ENCODE measurements at regions not wholly inside any gene's neighbourhood (a gene's known extent, or its start where the extent isn't known, plus 50 kb on each side); places are given as distances from the start of the nearest gene placed in this dataset.

GRCh38 chr11:8826139-8826786 is 84.7 kb upstream of the AKIP1 start:
- peak; percentile 77 for DNase-seq (ENCODE audit: low read depth)

DNA sequence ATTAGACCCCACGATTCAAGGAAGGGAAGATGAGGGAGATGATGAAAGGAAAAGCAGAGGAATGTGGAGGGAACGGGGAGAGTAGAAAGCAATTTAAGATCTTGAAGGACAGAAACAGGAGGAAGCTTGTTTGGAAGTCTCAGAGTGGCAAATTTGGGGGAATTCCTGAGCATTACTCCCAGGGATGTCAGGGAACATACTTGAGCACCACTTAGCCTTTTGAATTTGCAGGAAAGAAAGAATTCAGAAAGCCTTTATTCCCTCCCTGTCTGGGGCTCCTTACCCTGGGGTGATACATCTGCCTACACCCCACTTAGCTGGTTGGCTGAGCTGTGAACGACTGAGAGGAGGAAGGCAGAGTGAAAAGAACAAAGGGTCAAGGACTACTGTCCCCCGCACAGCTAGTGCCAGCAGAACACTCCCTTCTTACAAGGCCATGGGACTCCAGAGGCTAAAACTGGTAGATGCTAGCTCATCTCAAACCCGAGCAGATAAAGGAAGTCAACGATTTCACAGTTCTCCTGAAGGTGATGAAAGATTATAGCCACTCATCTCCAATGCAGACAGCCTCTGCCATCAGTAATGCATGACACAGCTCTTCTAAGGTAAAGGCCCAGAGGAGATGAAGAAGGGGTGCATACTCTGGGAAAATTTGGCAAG is 84.0 kb upstream of the AKIP1 start:
- DNase-seq (ENCODE audit: low read depth): no peak

DNA sequence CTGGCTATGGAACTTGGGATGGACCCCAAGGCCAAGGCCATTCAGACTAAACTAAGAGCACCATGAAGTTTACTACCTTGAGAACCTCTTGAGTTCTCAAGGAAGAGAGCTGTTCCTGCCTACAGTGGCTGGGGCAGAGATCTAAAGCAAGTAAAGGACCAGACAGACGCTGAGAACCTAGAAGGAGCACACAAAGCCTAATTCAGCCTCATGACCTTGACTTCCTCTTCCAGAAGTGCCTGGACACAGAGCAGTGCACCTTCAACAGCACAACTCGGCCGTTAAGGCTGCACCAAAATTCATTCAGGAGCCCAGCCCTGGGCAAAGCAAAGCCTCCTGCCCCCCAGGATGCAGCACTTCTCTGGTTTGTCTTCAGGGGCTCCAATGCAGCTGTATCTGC is 82.9 kb upstream of the AKIP1 start:
- DNase-seq (ENCODE audit: low read depth): no peak

DNA sequence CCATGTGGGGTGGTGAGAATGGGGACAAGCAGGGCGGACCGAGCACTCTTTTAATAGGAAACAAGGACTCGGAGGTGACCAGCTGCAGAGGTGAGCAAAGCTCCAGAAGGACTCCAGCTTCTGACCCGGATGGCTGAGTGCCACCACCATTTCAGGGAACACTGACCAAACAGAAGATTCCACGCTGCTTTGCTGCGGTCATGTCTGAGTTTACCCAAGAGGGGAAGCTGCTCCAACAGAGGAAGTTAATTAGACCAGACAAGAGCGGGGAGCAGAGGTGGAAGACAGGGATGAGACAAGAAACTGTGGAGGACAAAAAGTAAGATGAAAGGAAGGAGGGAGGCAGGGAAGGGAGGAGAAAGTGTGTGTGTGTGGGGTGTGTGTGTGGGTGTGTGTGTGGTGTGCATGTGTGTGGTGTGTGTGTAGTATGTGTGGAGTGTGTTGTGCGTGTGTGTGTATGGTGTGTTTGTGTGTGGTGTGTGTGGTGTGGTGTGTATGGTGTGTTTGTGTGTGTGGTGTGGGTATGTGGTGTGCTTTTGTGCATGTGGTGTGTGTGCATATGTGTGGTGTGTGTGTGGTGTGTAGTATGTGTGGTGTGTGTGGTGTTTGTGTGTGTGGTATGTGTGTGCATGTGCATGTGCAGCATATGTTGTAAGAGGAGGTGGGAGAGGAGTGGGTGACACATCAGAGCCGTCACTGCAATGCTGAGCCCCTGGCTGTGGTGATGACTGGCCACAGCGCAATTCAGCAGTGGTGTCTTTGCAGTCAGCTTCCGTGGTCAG is 82.2 kb upstream of the AKIP1 start:
- peak; percentile 42 for DNase-seq (ENCODE audit: low read depth)

DNA sequence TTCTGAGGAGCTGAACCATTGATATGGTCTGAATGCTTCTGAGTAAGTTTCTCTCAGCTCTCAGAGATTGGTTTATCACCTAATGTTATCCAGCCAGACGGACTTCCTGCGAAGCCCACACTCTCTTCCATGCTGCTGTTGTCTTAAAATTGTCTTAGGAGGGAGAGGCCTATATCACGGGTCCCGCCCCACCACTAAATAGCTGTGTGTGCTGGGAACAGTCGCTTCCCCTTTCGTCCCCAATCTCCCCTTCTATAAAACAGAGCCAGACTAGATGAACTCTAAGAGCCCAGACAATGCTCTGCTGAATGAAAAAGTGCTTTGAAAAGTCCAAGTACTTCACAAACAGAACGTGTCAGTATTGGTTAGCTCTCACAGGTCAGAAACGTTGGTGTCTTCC is 81.4 kb upstream of the AKIP1 start:
- no peak for DNase-seq (ENCODE audit: low read depth)

GRCh38 chr11:8830641-8831040 is 80.3 kb upstream of the AKIP1 start:
- no peak for DNase-seq (ENCODE audit: low read depth)

GRCh38 chr11:8831861-8832260 is 79.1 kb upstream of the AKIP1 start:
- DNase-seq (ENCODE audit: low read depth): no peak

- peak; percentile 80 for DNase-seq (ENCODE audit: low read depth)
These were observed 78.3 kb upstream of the AKIP1 start for GRCh38 chr11:8832571-8833260.

- peak; percentile 69 for DNase-seq (ENCODE audit: low read depth)
These were observed 77.2 kb upstream of the AKIP1 start for GRCh38 chr11:8833568-8834315.

DNA sequence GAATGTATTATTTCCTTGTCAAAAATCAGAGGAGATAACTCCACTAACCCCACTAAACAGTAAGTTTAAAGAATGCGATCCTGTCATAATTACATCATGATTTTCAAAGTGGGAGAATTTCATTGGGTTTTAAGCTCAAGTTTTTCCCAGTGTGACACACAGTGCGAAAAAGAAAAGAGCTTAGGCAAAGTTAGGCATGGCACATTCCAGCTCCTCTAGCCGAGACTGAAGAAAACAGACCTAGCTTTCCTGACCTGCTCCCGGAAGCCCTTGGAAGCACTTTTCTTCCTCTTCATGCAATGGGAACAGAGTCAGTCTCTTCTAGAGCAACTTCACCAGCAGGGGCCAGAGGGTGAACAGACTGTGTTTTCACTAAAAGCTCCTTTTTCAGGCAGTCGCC is 76.6 kb upstream of the AKIP1 start:
- peak; percentile 32 for DNase-seq (ENCODE audit: low read depth)

- peak; percentile 62 for DNase-seq (ENCODE audit: low read depth)
These were observed 72.7 kb upstream of the AKIP1 start for GRCh38 chr11:8838248-8838647.

- no peak for DNase-seq (ENCODE audit: low read depth)
These were observed 71.6 kb upstream of the AKIP1 start for GRCh38 chr11:8839306-8839956.

- DNase-seq (ENCODE audit: low read depth): peak; percentile 66
These were observed 70.7 kb upstream of the AKIP1 start for GRCh38 chr11:8839957-8840945.

- DNase-seq (ENCODE audit: low read depth): peak; percentile 43
These were observed 69.1 kb upstream of the AKIP1 start for GRCh38 chr11:8841899-8842298.

DNA sequence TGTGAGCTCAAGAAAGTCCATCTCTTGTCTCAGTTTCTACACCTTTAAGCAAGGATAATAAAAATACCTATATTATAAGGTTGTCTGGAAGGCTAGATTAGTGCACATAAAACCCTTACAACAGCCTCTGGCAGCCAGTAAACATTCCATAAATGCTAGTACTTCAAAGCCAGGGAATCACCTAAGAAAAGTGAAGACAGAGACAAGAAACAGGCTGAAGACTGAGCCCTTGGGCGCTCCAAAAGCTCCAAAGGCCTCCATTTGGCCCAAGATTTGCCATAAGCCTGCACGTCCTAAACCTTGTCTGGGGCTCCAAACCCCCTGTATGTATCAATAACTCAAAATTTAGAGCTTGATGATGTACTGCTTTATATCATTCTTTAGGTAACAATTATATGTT is 52.2 kb upstream of the AKIP1 start:
- DNase-seq (ENCODE audit: low read depth): no peak
